Peyer's patch (tissue), 4 donors: ENCODE measurements at regions not wholly inside any gene's neighbourhood (a gene's known extent, or its start where the extent isn't known, plus 50 kb on each side); places are given as distances from the start of the nearest gene placed in this dataset.

Experiments used
- DNase-seq, 3 donors: peaks; one replicate each; pipeline ENCODE4 v3.0.0-alpha.2; 2017 to 2019
- H3K27ac ChIP-seq, 4 donors: fragments of 200-600 bp; sonication (generic); one replicate each; pipeline ENCODE4 v1.5.1; 2016 to 2019
- H3K27me3 ChIP-seq, 2 donors: fragments of 200-600 bp; sonication (generic); one replicate each; pipeline ENCODE4 v1.5.1; 2019
- H3K36me3 ChIP-seq, 3 donors: fragments of 200-600 bp; sonication (generic); one replicate each; pipeline ENCODE4 v1.5.1; 2016 to 2019
- H3K4me1 ChIP-seq, 4 donors: fragments of 200-600 bp; sonication (generic); one replicate each; pipeline ENCODE4 v1.5.1; 2016 to 2019
- H3K4me3 ChIP-seq, 4 donors: fragments of 200-600 bp; sonication (generic); 1 replicate in 3 of 4; 2 replicates in 1 of 4; pipeline ENCODE4 v1.5.1; 2016 to 2019; ENCODE audit warnings: mild to moderate bottlenecking in 1 of 4
- H3K9me3 ChIP-seq, 4 donors: fragments of 200-600 bp; sonication (generic); one replicate each; pipeline ENCODE4 v1.5.1; 2016 to 2019; ENCODE audit warnings: mild to moderate bottlenecking in 1 of 4
- CTCF ChIP-seq, 6 experiments: fragments of 450-650 bp in 4 of 6; fragments of 200-600 bp in 2 of 6; sonication (generic) in 1 of 6; IDR thresholded peaks; one replicate each; pipeline ENCODE4 v1.5.1; 2017 to 2019; ENCODE audit warnings: antibody characterized with exemption in 6 of 6, mild to moderate bottlenecking in 3 of 6, moderate library complexity in 1 of 6
- POLR2A ChIP-seq, 2 donors: fragments of 450-650 bp; IDR thresholded peaks; one replicate each; pipeline ENCODE4 v1.5.1; 2017; ENCODE audit warnings: antibody characterized with exemption in 2 of 2, mild to moderate bottlenecking in 2 of 2, moderate library complexity in 2 of 2

- no peak for DNase-seq
- no peak overlapping the region for H3K4me3 ChIP-seq
- no peaks in the 10 kb centered on the region for H3K9me3 ChIP-seq
- no peaks in the 10 kb centered on the region for H3K4me1 ChIP-seq
- H3K27ac ChIP-seq = no peak overlapping the region
- TF ChIP-seq POLR2A (IDR thresholded peaks at IDR 0.05) (no peak), CTCF (IDR thresholded peaks at IDR 0.05) (no peak)
- no peaks in the 10 kb centered on the region for H3K27me3 ChIP-seq
- H3K36me3 ChIP-seq = no peaks in the 10 kb centered on the region
Measured at GRCh38 chr3:164526250-164526649, 552.0 kb downstream of the SI start.

DNA sequence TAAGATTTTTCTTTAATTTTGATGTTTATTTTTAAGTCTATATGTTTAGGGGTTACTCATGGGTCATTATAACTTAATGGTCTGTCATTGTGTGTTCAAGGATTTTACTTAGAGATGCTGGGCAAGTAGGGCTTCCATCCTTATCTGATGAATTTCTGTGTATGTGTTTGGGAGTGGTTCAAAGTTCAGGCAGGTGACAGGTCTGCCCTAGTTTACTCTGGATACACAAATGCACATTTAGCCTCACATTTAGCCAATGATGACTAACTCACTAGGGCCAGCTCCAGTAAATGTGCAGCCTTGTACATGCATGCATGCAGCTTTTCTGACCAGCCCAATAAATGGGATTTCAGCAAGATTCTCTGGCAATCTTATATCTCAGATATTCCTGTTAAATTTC is 554.1 kb downstream of the SI start:
- Histone ChIP-seq H3K27me3 (no peaks in the 10 kb centered on the region), H3K4me1 (no peaks in the 10 kb centered on the region), H3K9me3 (no peaks in the 10 kb centered on the region), H3K4me3 (no peak overlapping the region), H3K36me3 (no peaks in the 10 kb centered on the region), H3K27ac (no peak overlapping the region)
- no peak for DNase-seq
- TF ChIP-seq CTCF (IDR thresholded peaks at IDR 0.05) = no peak
- no peak for TF ChIP-seq POLR2A (IDR thresholded peaks at IDR 0.05)

DNA sequence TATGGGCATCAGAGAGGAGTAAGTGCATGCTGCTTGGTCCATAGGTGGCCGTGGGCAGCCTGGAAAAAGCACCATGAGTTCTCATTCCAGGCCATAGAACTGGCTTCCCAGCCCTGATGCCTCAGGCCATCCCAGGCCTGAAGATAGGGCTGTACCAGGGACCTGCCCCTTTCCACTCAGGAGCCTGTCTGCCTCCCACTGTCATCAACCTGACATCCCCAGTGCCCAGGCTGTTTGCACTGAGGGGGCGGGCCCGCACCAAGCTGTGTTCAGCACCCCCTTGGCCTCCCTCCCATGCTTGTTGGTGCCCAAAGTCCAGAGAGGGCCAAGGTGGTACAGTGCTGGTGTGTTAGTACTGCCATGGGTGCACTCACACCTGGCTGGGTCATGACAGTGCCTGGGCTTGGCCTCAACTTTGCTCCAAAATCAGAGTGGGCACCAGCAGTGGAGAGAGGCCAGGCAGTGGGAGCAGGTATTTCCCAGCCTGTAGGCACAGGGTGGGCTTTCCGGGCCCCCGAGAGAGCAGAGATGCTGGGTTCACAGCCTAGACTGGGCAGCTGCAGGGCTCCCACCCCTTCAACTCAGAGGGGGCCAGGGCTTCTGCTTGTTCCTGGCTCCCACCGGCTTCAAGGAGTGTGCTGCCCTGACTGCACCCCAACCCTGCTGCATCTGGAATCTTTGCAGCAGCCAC is 556.1 kb downstream of the SI start:
- TF ChIP-seq CTCF (IDR thresholded peaks at IDR 0.05) = no peak
- TF ChIP-seq POLR2A (IDR thresholded peaks at IDR 0.05) = no peak
- Histone ChIP-seq H3K36me3 (no peaks in the 10 kb centered on the region), H3K27ac (no peak overlapping the region), H3K9me3 (no peaks in the 10 kb centered on the region), H3K4me3 (no peak overlapping the region), H3K27me3 (no peaks in the 10 kb centered on the region), H3K4me1 (no peaks in the 10 kb centered on the region)
- no peak for DNase-seq

- Histone ChIP-seq H3K4me3 (no peak overlapping the region), H3K36me3 (no peaks in the 10 kb centered on the region), H3K4me1 (no peaks in the 10 kb centered on the region), H3K27me3 (no peaks in the 10 kb centered on the region), H3K9me3 (no peaks in the 10 kb centered on the region), H3K27ac (no peak overlapping the region)
- DNase-seq = no peak
- no peak for TF ChIP-seq POLR2A (IDR thresholded peaks at IDR 0.05)
- no peak for TF ChIP-seq CTCF (IDR thresholded peaks at IDR 0.05)
Measured at GRCh38 chr3:164521644-164522043, 556.7 kb downstream of the SI start.

GRCh38 chr3:164521139-164521538 is 557.2 kb downstream of the SI start:
- no peaks in the 10 kb centered on the region for H3K9me3 ChIP-seq
- DNase-seq = no peak
- no peak overlapping the region for H3K4me3 ChIP-seq
- no peaks in the 10 kb centered on the region for H3K27me3 ChIP-seq
- H3K27ac ChIP-seq = no peak overlapping the region
- no peaks in the 10 kb centered on the region for H3K4me1 ChIP-seq
- no peaks in the 10 kb centered on the region for H3K36me3 ChIP-seq
- TF ChIP-seq POLR2A (IDR thresholded peaks at IDR 0.05) = no peak
- no peak for TF ChIP-seq CTCF (IDR thresholded peaks at IDR 0.05)

DNA sequence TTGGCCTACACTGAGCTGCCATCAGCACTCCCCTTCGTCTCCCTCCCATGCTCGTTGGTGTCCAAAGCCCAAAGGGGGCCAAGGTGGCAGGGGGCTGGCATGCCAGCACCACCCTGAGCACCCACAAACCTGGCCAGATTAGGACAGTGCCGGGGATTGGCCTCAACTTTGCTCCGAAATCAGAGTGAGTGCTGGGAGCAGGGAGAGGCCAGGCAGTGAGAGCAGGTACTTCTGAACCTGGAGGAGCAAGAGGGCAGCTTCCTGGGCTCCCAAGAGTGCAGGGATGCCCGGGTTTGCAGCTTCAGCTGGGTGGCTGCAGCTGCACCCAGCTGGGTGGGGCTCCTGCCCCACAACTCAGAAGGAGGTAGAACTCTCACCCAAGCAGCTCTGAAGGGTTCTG is 563.0 kb downstream of the SI start:
- Histone ChIP-seq H3K4me1 (no peaks in the 10 kb centered on the region), H3K27ac (no peak overlapping the region), H3K27me3 (no peaks in the 10 kb centered on the region), H3K36me3 (no peaks in the 10 kb centered on the region), H3K4me3 (no peak overlapping the region), H3K9me3 (no peaks in the 10 kb centered on the region)
- TF ChIP-seq CTCF (IDR thresholded peaks at IDR 0.05) (no peak), POLR2A (IDR thresholded peaks at IDR 0.05) (no peak)
- no peak for DNase-seq
